ENCODE measurements at regions not wholly inside any gene's neighbourhood (a gene's known extent, or its start where the extent isn't known, plus 50 kb on each side); places are given as distances from the start of the nearest gene placed in this dataset.

- H3K4me2 ChIP-seq (ENCODE audit: low read depth, low read length) = no peak overlapping the region
- no peak for FAIRE-seq
- H3K4me3 ChIP-seq (replicated peaks in 1 of 3; ENCODE audit: insufficient read depth in 1 of 3, low read depth in 2 of 3, low read length in 3 of 3) = no peak overlapping the region
- no peaks in the 10 kb centered on the region for H3K36me3 ChIP-seq (replicated peaks in 1 of 2; ENCODE audit: control insufficient read depth in 1 of 2, insufficient read depth in 2 of 2, low read length in 2 of 2)
- H3K79me2 ChIP-seq (ENCODE audit: insufficient read depth, low read length) = no peaks in the 10 kb centered on the region
- TF ChIP-seq ATF3 (CRISPR knock-in tag; IDR thresholded peaks at IDR 0.05) = no peak
- no peak for TF ChIP-seq TRIM24 (CRISPR knock-in tag; IDR thresholded peaks at IDR 0.05)
- TF ChIP-seq MTERF4 (CRISPR knock-in tag; IDR thresholded peaks at IDR 0.05) = no peak
- TF ChIP-seq XBP1 (CRISPR knock-in tag; IDR thresholded peaks at IDR 0.05) = no peak
- TF ChIP-seq SMC3 (IDR thresholded peaks at IDR 0.05; ENCODE audit: low read length) = no peak
- TF ChIP-seq JUN (CRISPR knock-in tag; IDR thresholded peaks at IDR 0.05) = no peak
- no peak for TF ChIP-seq HOXA7 (CRISPR knock-in tag; IDR thresholded peaks at IDR 0.05)
- TF ChIP-seq ZNF547 (CRISPR knock-in tag; IDR thresholded peaks at IDR 0.05) = no peak
- TF ChIP-seq TCF7L2 (IDR thresholded peaks at IDR 0.05; ENCODE audit: low read depth, low read length) = no peak
- no peak for TF ChIP-seq ZNF839 (CRISPR knock-in tag; IDR thresholded peaks at IDR 0.05; ENCODE audit: borderline replicate concordance)
- no peak for TF ChIP-seq GRHL1 (CRISPR knock-in tag; conservative IDR thresholded peaks at IDR 0.05)
- TF ChIP-seq AKNA (CRISPR knock-in tag; IDR thresholded peaks at IDR 0.05; ENCODE audit: borderline replicate concordance) = no peak
- POLR2A ChIA-PET = no interaction called here
- H3K27me3 ChIP-seq (ENCODE audit: control insufficient read depth in 1 of 2, insufficient read depth in 2 of 2, low read length in 2 of 2) = no peaks in the 10 kb centered on the region
- WGBS (ENCODE audit: low lambda C conversion rate) = 8% methylated on average over 2 of the region's 2 CpGs
- intact Hi-C loops (cut with micrococcal nuclease; ENCODE audit: unreplicated experiment) (no loop called here), in situ Hi-C loops (cut with HindIII; ENCODE audit: extremely low pct_ligation_motif_present, low pct_unique_long_range_greater_than_20kb) (no loop called here)
- H3K9ac ChIP-seq (ENCODE audit: insufficient read depth, low read depth, low read length) = no peak overlapping the region
- no peaks in the 10 kb centered on the region for H3K4me1 ChIP-seq (ENCODE audit: insufficient read depth, low read length)
- H4K20me1 ChIP-seq (ENCODE audit: insufficient read depth, low read length) = no peaks in the 10 kb centered on the region
- no peak for DNase-seq (ENCODE audit: low spot score)
- no TSS peak for BruUV-seq (replicated peaks)
- no peak for ATAC-seq
- no peaks in the 10 kb centered on the region for H3K9me3 ChIP-seq (ENCODE audit: low read length)
- H3K27ac ChIP-seq (ENCODE audit: extremely low read length, insufficient read depth, low read length) = no peak overlapping the region
- CTCF ChIA-PET (ENCODE audit: low intra/inter-chr PET ratio, low total read pairs) = no interaction called here
- no peak overlapping the region for H2AFZ ChIP-seq (ENCODE audit: low read length)
Measured at GRCh38 chr1:218536296-218536986, 191.3 kb downstream of the TGFB2 start.

Measured in HepG2 (cell line).